Memory B cell (primary cell): ENCODE measurements at regions not wholly inside any gene's neighbourhood (a gene's known extent, or its start where the extent isn't known, plus 50 kb on each side); places are given as distances from the start of the nearest gene placed in this dataset.
"Not testable (repeated sequence)": the region's sequence is repeated elsewhere in the genome, so short reads cannot be mapped to it uniquely, and the experiment has no call there.

Experiments used
- ATAC-seq: fragments of 150-1000 bp; cut with Tn5 transposase; 2 replicates; pipeline ENCODE4 v1.10.0; 2021; ENCODE audit warnings: low read depth, mild to moderate bottlenecking, moderate library complexity
- DNase-seq, 2 donors: peaks; one replicate each; pipeline ENCODE4 v3.0.0; 2022; ENCODE audit warnings: low spot score in 2 of 2
- H3K27ac Mint-ChIP-seq: one replicate; pipeline ENCODE4 v1.8.0; 2022; ENCODE audit warnings: mild to moderate bottlenecking, moderate library complexity, mixed read lengths
- H3K27me3 Mint-ChIP-seq: one replicate; pipeline ENCODE4 v1.8.0; 2022; ENCODE audit warnings: mixed read lengths
- H3K36me3 Mint-ChIP-seq: one replicate; pipeline ENCODE4 v1.8.0; 2022; ENCODE audit warnings: mild to moderate bottlenecking, mixed read lengths
- H3K4me1 Mint-ChIP-seq: one replicate; pipeline ENCODE4 v1.8.0; 2022; ENCODE audit warnings: mixed read lengths
- H3K4me3 Mint-ChIP-seq: one replicate; pipeline ENCODE4 v1.8.0; 2022; ENCODE audit warnings: mild to moderate bottlenecking, moderate library complexity, mixed read lengths
- H3K9me3 Mint-ChIP-seq: one replicate; pipeline ENCODE4 v1.8.0; 2022; ENCODE audit warnings: mixed read lengths

- Mint-ChIP-seq H3K9me3 (peaks cover 2% of the 10 kb centered on the region), H3K27ac (no peak overlapping the region), H3K27me3 (no peaks in the 10 kb centered on the region), H3K4me3 (no peak overlapping the region), H3K4me1 (no peaks in the 10 kb centered on the region), H3K36me3 (no peaks in the 10 kb centered on the region)
- DNase-seq (no peak), ATAC-seq (no peak)
Measured at GRCh38 chr2:36193680-36194079, 161.9 kb upstream of the CRIM1 start.

- no peaks in the 10 kb centered on the region for H3K36me3 Mint-ChIP-seq
- ATAC-seq = no peak
- peaks cover 2% of the 10 kb centered on the region for H3K9me3 Mint-ChIP-seq
- H3K4me1 Mint-ChIP-seq = no peaks in the 10 kb centered on the region
- no peaks in the 10 kb centered on the region for H3K27me3 Mint-ChIP-seq
- no peak for DNase-seq
- H3K27ac Mint-ChIP-seq = no peak overlapping the region
- no peak overlapping the region for H3K4me3 Mint-ChIP-seq
Measured at GRCh38 chr2:36192983-36193382, 162.6 kb upstream of the CRIM1 start.

- ATAC-seq (no peak), DNase-seq (no peak)
- H3K9me3 Mint-ChIP-seq = peaks cover 2% of the 10 kb centered on the region
- no peaks in the 10 kb centered on the region for H3K4me1 Mint-ChIP-seq
- no peak overlapping the region for H3K27ac Mint-ChIP-seq
- H3K4me3 Mint-ChIP-seq = no peak overlapping the region
- no peaks in the 10 kb centered on the region for H3K27me3 Mint-ChIP-seq
- no peaks in the 10 kb centered on the region for H3K36me3 Mint-ChIP-seq
Measured at GRCh38 chr2:36190097-36190496, 165.5 kb upstream of the CRIM1 start.

GRCh38 chr2:36185624-36186023 is 170.0 kb upstream of the CRIM1 start:
- Mint-ChIP-seq H3K27me3 (no peaks in the 10 kb centered on the region), H3K9me3 (peaks cover 2% of the 10 kb centered on the region), H3K4me1 (no peaks in the 10 kb centered on the region), H3K27ac (no peak overlapping the region), H3K36me3 (no peaks in the 10 kb centered on the region), H3K4me3 (no peak overlapping the region)
- DNase-seq = no peak
- ATAC-seq = no peak

- no peaks in the 10 kb centered on the region for H3K4me1 Mint-ChIP-seq
- H3K27me3 Mint-ChIP-seq = no peaks in the 10 kb centered on the region
- peaks cover 1% of the 10 kb centered on the region for H3K9me3 Mint-ChIP-seq
- H3K4me3 Mint-ChIP-seq = no peak overlapping the region
- H3K27ac Mint-ChIP-seq = no peak overlapping the region
- no peak for DNase-seq
- no peak for ATAC-seq
- no peaks in the 10 kb centered on the region for H3K36me3 Mint-ChIP-seq
Measured at GRCh38 chr2:36184848-36185247, 170.7 kb upstream of the CRIM1 start.

GRCh38 chr2:36180789-36181482 is 174.6 kb upstream of the CRIM1 start:
- not testable (repeated sequence) for H3K27me3 Mint-ChIP-seq, DNase-seq, H3K27ac Mint-ChIP-seq, H3K4me3 Mint-ChIP-seq, H3K36me3 Mint-ChIP-seq, H3K4me1 Mint-ChIP-seq, H3K9me3 Mint-ChIP-seq, ATAC-seq

GRCh38 chr2:36180293-36180692 is 175.3 kb upstream of the CRIM1 start:
- not testable (repeated sequence) for H3K36me3 Mint-ChIP-seq, H3K4me3 Mint-ChIP-seq, DNase-seq, H3K27me3 Mint-ChIP-seq, ATAC-seq, H3K4me1 Mint-ChIP-seq, H3K27ac Mint-ChIP-seq, H3K9me3 Mint-ChIP-seq

GRCh38 chr2:36179668-36180269 is 175.8 kb upstream of the CRIM1 start:
- H3K4me3 Mint-ChIP-seq, H3K4me1 Mint-ChIP-seq, DNase-seq, H3K27me3 Mint-ChIP-seq, H3K27ac Mint-ChIP-seq, H3K36me3 Mint-ChIP-seq, ATAC-seq, H3K9me3 Mint-ChIP-seq: not testable (repeated sequence)

- DNase-seq (no peak), ATAC-seq (no peak)
- Mint-ChIP-seq H3K4me1 (no peaks in the 10 kb centered on the region), H3K27ac (no peak overlapping the region), H3K27me3 (peaks cover 1% of the 10 kb centered on the region), H3K4me3 (no peak overlapping the region), H3K9me3 (no peaks in the 10 kb centered on the region), H3K36me3 (no peaks in the 10 kb centered on the region)
Measured at GRCh38 chr2:36178384-36178783, 177.2 kb upstream of the CRIM1 start.

- no peak for ATAC-seq
Measured at GRCh38 chr2:36177282-36177681, 178.3 kb upstream of the CRIM1 start.

GRCh38 chr2:36174920-36175319 is 180.7 kb upstream of the CRIM1 start:
- no peak for DNase-seq
- no peak for ATAC-seq
- no peaks in the 10 kb centered on the region for H3K9me3 Mint-ChIP-seq
- no peak overlapping the region for H3K27ac Mint-ChIP-seq
- no peaks in the 10 kb centered on the region for H3K4me1 Mint-ChIP-seq
- H3K36me3 Mint-ChIP-seq = no peaks in the 10 kb centered on the region
- peaks cover 1% of the 10 kb centered on the region for H3K27me3 Mint-ChIP-seq
- no peak overlapping the region for H3K4me3 Mint-ChIP-seq

More at GRCh38 chr2:36177282-36177681, 178.3 kb upstream of the CRIM1 start:
- Mint-ChIP-seq H3K9me3 (no peaks in the 10 kb centered on the region), H3K4me3 (no peak overlapping the region), H3K36me3 (no peaks in the 10 kb centered on the region), H3K27ac (no peak overlapping the region), H3K27me3 (peaks cover 1% of the 10 kb centered on the region), H3K4me1 (no peaks in the 10 kb centered on the region)
- no peak for DNase-seq

GRCh38 chr2:36173760-36174404 is 181.7 kb upstream of the CRIM1 start:
- Mint-ChIP-seq H3K27ac (no peak overlapping the region), H3K36me3 (no peaks in the 10 kb centered on the region), H3K4me3 (no peak overlapping the region), H3K9me3 (no peaks in the 10 kb centered on the region), H3K4me1 (no peaks in the 10 kb centered on the region), H3K27me3 (peaks cover 1% of the 10 kb centered on the region)
- DNase-seq (no peak), ATAC-seq (no peak)

- H3K36me3 Mint-ChIP-seq = no peaks in the 10 kb centered on the region
- H3K4me3 Mint-ChIP-seq = no peak overlapping the region
- no peak for ATAC-seq
- H3K27ac Mint-ChIP-seq = no peak overlapping the region
- DNase-seq = no peak
- no peaks in the 10 kb centered on the region for H3K9me3 Mint-ChIP-seq
- H3K27me3 Mint-ChIP-seq = peaks cover 1% of the 10 kb centered on the region
- H3K4me1 Mint-ChIP-seq = no peaks in the 10 kb centered on the region
Measured at GRCh38 chr2:36172824-36173223, 182.8 kb upstream of the CRIM1 start.

- ATAC-seq (no peak), DNase-seq (no peak)
- Mint-ChIP-seq H3K9me3 (no peaks in the 10 kb centered on the region), H3K27ac (no peak overlapping the region), H3K27me3 (peaks cover 1% of the 10 kb centered on the region), H3K36me3 (no peaks in the 10 kb centered on the region), H3K4me1 (no peaks in the 10 kb centered on the region), H3K4me3 (no peak overlapping the region)
Measured at GRCh38 chr2:36170805-36171204, 184.8 kb upstream of the CRIM1 start.

GRCh38 chr2:36169843-36170242 is 185.7 kb upstream of the CRIM1 start:
- ATAC-seq (no peak), DNase-seq (no peak)
- H3K9me3 Mint-ChIP-seq = no peaks in the 10 kb centered on the region
- H3K4me3 Mint-ChIP-seq = no peak overlapping the region
- H3K27me3 Mint-ChIP-seq = no peaks in the 10 kb centered on the region
- H3K36me3 Mint-ChIP-seq = no peaks in the 10 kb centered on the region
- no peaks in the 10 kb centered on the region for H3K4me1 Mint-ChIP-seq
- no peak overlapping the region for H3K27ac Mint-ChIP-seq
